D341Med (cell line): ENCODE measurements at regions not wholly inside any gene's neighbourhood (a gene's known extent, or its start where the extent isn't known, plus 50 kb on each side); places are given as distances from the start of the nearest gene placed in this dataset.

Source experiments
- DNase-seq: peaks from one replicate; pipeline ENCODE4 v3.0.0; 2012; ENCODE audit warnings: low spot score

GRCh38 chr9:16202914-16203728 lies 650.3 kb downstream of the CCDC171 start:
- no peak for DNase-seq

GRCh38 chr9:16203729-16204573 lies 651.1 kb downstream of the CCDC171 start:
- no peak for DNase-seq

- no peak for DNase-seq
These were observed 652.6 kb downstream of the CCDC171 start for GRCh38 chr9:16205455-16205854.

- DNase-seq = no peak
These were observed 653.7 kb downstream of the CCDC171 start for GRCh38 chr9:16206518-16206917.

- DNase-seq = no peak
These were observed 654.3 kb downstream of the CCDC171 start for GRCh38 chr9:16207161-16207560.

GRCh38 chr9:16210440-16210839 lies 657.6 kb downstream of the CCDC171 start:
- DNase-seq = no peak

GRCh38 chr9:16211946-16212345 lies 658.5 kb downstream of the BNC2 start:
- DNase-seq = no peak

GRCh38 chr9:16213781-16214515 lies 656.5 kb downstream of the BNC2 start:
- no peak for DNase-seq

GRCh38 chr9:16214677-16215352 lies 655.7 kb downstream of the BNC2 start:
- DNase-seq = no peak

- DNase-seq = no peak
These were observed 655.2 kb downstream of the BNC2 start for GRCh38 chr9:16215353-16215680.

GRCh38 chr9:16217943-16218701 lies 652.3 kb downstream of the BNC2 start:
- no peak for DNase-seq

GRCh38 chr9:16221366-16221765 lies 649.1 kb downstream of the BNC2 start:
- no peak for DNase-seq

- DNase-seq = no peak
These were observed 648.5 kb downstream of the BNC2 start for GRCh38 chr9:16221822-16222547.

- DNase-seq = no peak
These were observed 647.2 kb downstream of the BNC2 start for GRCh38 chr9:16223074-16223871.

GRCh38 chr9:16230731-16231130 lies 639.7 kb downstream of the BNC2 start:
- DNase-seq = no peak

- no peak for DNase-seq
These were observed 634.2 kb downstream of the BNC2 start for GRCh38 chr9:16236311-16236710.

GRCh38 chr9:16236882-16237281 lies 633.6 kb downstream of the BNC2 start:
- DNase-seq = no peak

- no peak for DNase-seq
These were observed 631.8 kb downstream of the BNC2 start for GRCh38 chr9:16238623-16239138.

GRCh38 chr9:16241231-16241630 lies 629.2 kb downstream of the BNC2 start:
- no peak for DNase-seq

GRCh38 chr9:16243798-16244197 lies 626.7 kb downstream of the BNC2 start:
- DNase-seq = no peak
